Gastroesophageal sphincter (tissue), 4 donors: ENCODE measurements at regions not wholly inside any gene's neighbourhood (a gene's known extent, or its start where the extent isn't known, plus 50 kb on each side); places are given as distances from the start of the nearest gene placed in this dataset.

Source experiments
- ATAC-seq: fragments of 150-250 bp; one replicate; pipeline ENCODE4 v1.9.1; 2016; ENCODE audit warnings: mild to moderate bottlenecking, moderate library complexity
- H3K27ac ChIP-seq, 4 donors: fragments of 200-600 bp; sonication (generic) in 3 of 4; 1 replicate in 3 of 4; 2 replicates in 1 of 4; pipeline ENCODE4 v1.5.1; 2016 to 2019
- H3K27me3 ChIP-seq: fragments of 200-600 bp; sonication (generic); one replicate; pipeline ENCODE4 v1.5.1; 2019
- H3K36me3 ChIP-seq, 2 donors: fragments of 200-600 bp; sonication (generic); one replicate each; pipeline ENCODE4 v1.5.1; 2019; ENCODE audit warnings: control low read depth in 1 of 2
- H3K4me1 ChIP-seq, 3 donors: fragments of 200-600 bp; sonication (generic); 1 replicate in 2 of 3; 2 replicates in 1 of 3; pipeline ENCODE4 v1.5.1; 2016 to 2019; ENCODE audit warnings: control low read depth in 2 of 3
- H3K4me3 ChIP-seq, 2 donors: fragments of 200-600 bp; sonication (generic); one replicate each; pipeline ENCODE4 v1.5.1; 2019; ENCODE audit warnings: mild to moderate bottlenecking in 1 of 2, moderate library complexity in 1 of 2
- H3K9me3 ChIP-seq, 3 donors: fragments of 200-600 bp; sonication (generic); one replicate each; pipeline ENCODE4 v1.5.1; 2017 to 2019; ENCODE audit warnings: control low read depth in 2 of 3
- EP300 ChIP-seq: sonication (generic); formaldehyde crosslinking; IDR thresholded peaks from one replicate; pipeline ENCODE4 v1.6.1; 2017; ENCODE audit warnings: antibody characterized with exemption, mild to moderate bottlenecking
- POLR2A ChIP-seq, 2 donors: fragments of 450-650 bp; IDR thresholded peaks; one replicate each; pipeline ENCODE4 v1.6.1; 2017; ENCODE audit warnings: antibody characterized with exemption in 2 of 2, mild to moderate bottlenecking in 2 of 2, moderate library complexity in 1 of 2
- POLR2AphosphoS5 ChIP-seq: sonication (generic); formaldehyde crosslinking; IDR thresholded peaks from one replicate; pipeline ENCODE4 v1.6.1; 2017; ENCODE audit warnings: antibody characterized with exemption
- WGBS, 2 donors: methylation state at CpG; one replicate each; pipeline ENCODE4 v1.1.5; 2018; ENCODE audit warnings: low coverage in 1 of 2; 5-methylcytosine and 5-hydroxymethylcytosine counted together
- TF ChIP-seq, protein P1 (sequence below), 4 experiments: fragments of 200-600 bp in 2 of 4; fragments of 450-650 bp in 2 of 4; sonication (generic) in 1 of 4; IDR thresholded peaks; one replicate each; pipeline ENCODE4 v1.5.1; 2017 to 2019; ENCODE audit warnings: antibody characterized with exemption in 4 of 4, mild to moderate bottlenecking in 2 of 4, moderate library complexity in 2 of 4

- no peaks in the 10 kb centered on the region for H3K9me3 ChIP-seq
- no peak overlapping the region for H3K4me3 ChIP-seq
- H3K4me1 ChIP-seq, result no peaks in the 10 kb centered on the region
- no peak overlapping the region for H3K27ac ChIP-seq
- ATAC-seq, result no peak
- TF ChIP-seq POLR2AphosphoS5 (no peak), EP300 (no peak), POLR2A (IDR thresholded peaks at IDR 0.05) (no peak)
- TF ChIP-seq, protein P1, sequence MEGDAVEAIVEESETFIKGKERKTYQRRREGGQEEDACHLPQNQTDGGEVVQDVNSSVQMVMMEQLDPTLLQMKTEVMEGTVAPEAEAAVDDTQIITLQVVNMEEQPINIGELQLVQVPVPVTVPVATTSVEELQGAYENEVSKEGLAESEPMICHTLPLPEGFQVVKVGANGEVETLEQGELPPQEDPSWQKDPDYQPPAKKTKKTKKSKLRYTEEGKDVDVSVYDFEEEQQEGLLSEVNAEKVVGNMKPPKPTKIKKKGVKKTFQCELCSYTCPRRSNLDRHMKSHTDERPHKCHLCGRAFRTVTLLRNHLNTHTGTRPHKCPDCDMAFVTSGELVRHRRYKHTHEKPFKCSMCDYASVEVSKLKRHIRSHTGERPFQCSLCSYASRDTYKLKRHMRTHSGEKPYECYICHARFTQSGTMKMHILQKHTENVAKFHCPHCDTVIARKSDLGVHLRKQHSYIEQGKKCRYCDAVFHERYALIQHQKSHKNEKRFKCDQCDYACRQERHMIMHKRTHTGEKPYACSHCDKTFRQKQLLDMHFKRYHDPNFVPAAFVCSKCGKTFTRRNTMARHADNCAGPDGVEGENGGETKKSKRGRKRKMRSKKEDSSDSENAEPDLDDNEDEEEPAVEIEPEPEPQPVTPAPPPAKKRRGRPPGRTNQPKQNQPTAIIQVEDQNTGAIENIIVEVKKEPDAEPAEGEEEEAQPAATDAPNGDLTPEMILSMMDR (IDR thresholded peaks at IDR 0.05), result no peak
- 88 to 94% methylated on average over 6 of the region's 6 CpGs for WGBS, 2 donors
- no peaks in the 10 kb centered on the region for H3K27me3 ChIP-seq
- no peaks in the 10 kb centered on the region for H3K36me3 ChIP-seq
These were observed 202.1 kb upstream of the TLE4 start for GRCh38 chr9:79369676-79370075.

- H3K4me1 ChIP-seq, result no peaks in the 10 kb centered on the region
- no peak overlapping the region for H3K4me3 ChIP-seq
- TF ChIP-seq POLR2AphosphoS5, result no peak
- TF ChIP-seq, protein P1 (IDR thresholded peaks at IDR 0.05), result no peak
- no peak for TF ChIP-seq EP300
- TF ChIP-seq POLR2A (IDR thresholded peaks at IDR 0.05), result no peak
- H3K27me3 ChIP-seq, result no peaks in the 10 kb centered on the region
- no peak overlapping the region for H3K27ac ChIP-seq
- H3K36me3 ChIP-seq, result no peaks in the 10 kb centered on the region
- WGBS, 2 donors, result 78 to 82% methylated on average over 2 of the region's 2 CpGs
- ATAC-seq, result no peak
- no peaks in the 10 kb centered on the region for H3K9me3 ChIP-seq
These were observed 200.5 kb upstream of the TLE4 start for GRCh38 chr9:79371301-79371700.

DNA sequence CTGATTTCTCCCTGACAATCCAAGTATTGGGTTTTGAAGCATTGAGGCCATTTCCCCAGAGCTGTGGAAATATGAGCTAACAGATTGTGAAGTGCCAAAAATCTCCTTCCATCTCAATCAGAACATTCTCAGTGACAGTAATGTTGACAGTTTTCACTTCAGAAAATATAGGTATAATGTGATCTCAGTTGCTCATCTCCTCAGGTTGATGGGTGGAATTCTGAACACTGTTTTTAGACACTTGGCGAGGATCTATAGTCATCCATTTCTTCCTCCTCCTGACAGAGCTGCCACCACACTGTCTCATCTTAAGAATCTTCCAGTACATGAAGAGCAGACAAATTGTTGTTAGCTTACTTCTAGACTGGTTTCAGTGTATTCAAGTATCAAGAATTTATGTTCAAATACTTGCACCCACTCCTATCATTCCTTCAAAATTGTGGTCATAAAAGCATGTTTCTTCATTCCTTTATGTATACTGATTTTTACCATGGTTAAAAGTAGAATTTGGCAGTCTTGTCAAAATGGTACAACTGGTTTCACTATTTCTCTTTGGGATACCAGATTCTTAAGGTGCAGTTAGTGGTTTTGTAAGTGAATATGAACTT lies 199.7 kb upstream of the TLE4 start:
- no peaks in the 10 kb centered on the region for H3K4me1 ChIP-seq
- no peak overlapping the region for H3K27ac ChIP-seq
- WGBS, 2 donors, result 88 to 100% methylated on average over 1 of the region's 1 CpG
- H3K36me3 ChIP-seq, result no peaks in the 10 kb centered on the region
- H3K4me3 ChIP-seq, result no peak overlapping the region
- no peaks in the 10 kb centered on the region for H3K27me3 ChIP-seq
- no peak for ATAC-seq
- TF ChIP-seq, protein P1 (IDR thresholded peaks at IDR 0.05), result no peak
- no peak for TF ChIP-seq EP300
- no peak for TF ChIP-seq POLR2A (IDR thresholded peaks at IDR 0.05)
- TF ChIP-seq POLR2AphosphoS5, result no peak
- H3K9me3 ChIP-seq, result no peaks in the 10 kb centered on the region

GRCh38 chr9:79377339-79377855 lies 194.4 kb upstream of the TLE4 start:
- H3K4me3 ChIP-seq, result no peak overlapping the region
- no peaks in the 10 kb centered on the region for H3K36me3 ChIP-seq
- ATAC-seq, result no peak
- no peaks in the 10 kb centered on the region for H3K27me3 ChIP-seq
- peaks cover 0 to 8% (median 0%) of the 10 kb centered on the region in 3 donors for H3K9me3 ChIP-seq
- no peak overlapping the region for H3K27ac ChIP-seq
- WGBS, 2 donors, result 84 to 93% methylated on average over 2 to 5 of the region's 5 CpGs
- TF ChIP-seq POLR2AphosphoS5 (no peak), EP300 (no peak), POLR2A (IDR thresholded peaks at IDR 0.05) (no peak)
- TF ChIP-seq, protein P1 (IDR thresholded peaks at IDR 0.05), result no peak
- H3K4me1 ChIP-seq, result no peaks in the 10 kb centered on the region

DNA sequence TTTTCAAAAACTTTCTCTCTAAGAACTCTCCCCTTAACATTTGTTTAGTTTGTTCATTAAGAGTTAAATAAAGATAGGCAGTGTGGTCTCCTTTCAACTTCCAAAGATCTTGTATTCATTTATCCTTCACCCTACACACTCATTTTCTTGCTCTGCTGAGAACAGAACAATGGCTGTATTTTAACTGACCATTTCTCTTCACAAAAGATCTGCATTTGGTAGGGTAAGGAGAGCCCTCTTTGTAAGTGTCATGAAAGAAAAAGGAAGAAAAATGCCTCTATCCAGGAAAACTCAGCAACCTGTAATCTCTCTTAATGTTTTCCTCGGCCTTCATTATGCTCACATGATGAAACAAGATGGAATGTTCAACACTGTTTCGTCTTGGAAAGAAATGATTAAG lies 193.7 kb upstream of the TLE4 start:
- Histone ChIP-seq H3K27me3 (no peaks in the 10 kb centered on the region), H3K27ac (no peak overlapping the region), H3K9me3 (peaks cover 0 to 8% (median 0%) of the 10 kb centered on the region in 3 donors), H3K4me1 (no peaks in the 10 kb centered on the region), H3K4me3 (no peak overlapping the region), H3K36me3 (no peaks in the 10 kb centered on the region)
- ATAC-seq, result no peak
- 67 to 69% methylated on average over 2 of the region's 2 CpGs for WGBS, 2 donors
- no peak for TF ChIP-seq POLR2A (IDR thresholded peaks at IDR 0.05)
- no peak for TF ChIP-seq EP300
- TF ChIP-seq, protein P1 (IDR thresholded peaks at IDR 0.05), result no peak
- no peak for TF ChIP-seq POLR2AphosphoS5
